ENCODE measurements at regions not wholly inside any gene's neighbourhood (a gene's known extent, or its start where the extent isn't known, plus 50 kb on each side); places are given as distances from the start of the nearest gene placed in this dataset.

DNA sequence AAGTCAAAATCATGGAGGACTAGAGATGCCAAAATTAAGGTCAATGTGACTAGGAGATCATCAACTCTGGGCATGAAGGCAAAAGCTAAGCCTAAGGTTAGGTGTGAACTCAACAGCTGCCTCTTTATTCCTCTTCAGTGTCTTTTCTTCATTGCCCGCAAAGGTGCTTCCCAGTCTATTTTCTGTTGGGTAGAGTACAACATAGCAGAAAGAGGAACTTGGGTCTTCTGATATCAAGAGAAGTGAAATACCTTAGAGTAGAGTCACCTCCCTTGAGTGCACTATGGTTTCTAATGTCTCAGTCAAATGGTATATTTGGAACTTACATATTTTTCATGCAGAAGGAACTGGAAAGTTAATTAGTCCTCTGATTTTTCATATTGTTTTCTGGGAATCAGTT is 122.5 kb upstream of the GRIN3A start:
- Histone ChIP-seq H3K4me3 (ENCODE audit: control insufficient read depth in 1 of 7, extremely low read depth in 1 of 7, insufficient read depth in 4 of 7, low read depth in 2 of 7, low read length in 6 of 7) (no peak overlapping the region), H3K36me3 (ENCODE audit: control insufficient read depth in 4 of 4, insufficient read depth in 4 of 4, low read length in 3 of 4) (no peaks in the 10 kb centered on the region), H3K27me3 (replicated peaks in 2 of 5; ENCODE audit: control insufficient read depth in 4 of 5, insufficient read depth in 5 of 5, low read length in 4 of 5) (no peaks in the 10 kb centered on the region), H3K4me1 (ENCODE audit: control extremely low read depth in 1 of 4, control insufficient read depth in 4 of 4, insufficient read depth in 4 of 4, low read length in 3 of 4) (peaks cover 0 to 2% (median 0%) of the 10 kb centered on the region in 4 experiments), H3K27ac (ENCODE audit: insufficient read depth in 1 of 2, low read depth in 1 of 2, low read length in 2 of 2, poor library complexity in 1 of 2, severe bottlenecking in 2 of 2) (no peak overlapping the region), H3K9me3 (ENCODE audit: control extremely low read depth in 1 of 5, control insufficient read depth in 4 of 5, insufficient read depth in 2 of 5, low read depth in 1 of 5, low read length in 4 of 5) (no peaks in the 10 kb centered on the region)
- no peak for DNase-seq
- WGBS (ENCODE audit: insufficient coverage) = no CpG with 5 or more reads among the region's 1 CpG
- ChIA-PET POLR2A (no interaction called here), CTCF (no interaction called here)

- no peaks in the 10 kb centered on the region for H3K36me3 ChIP-seq (ENCODE audit: control insufficient read depth in 4 of 4, insufficient read depth in 4 of 4, low read length in 3 of 4)
- H3K4me1 ChIP-seq (ENCODE audit: control extremely low read depth in 1 of 4, control insufficient read depth in 4 of 4, insufficient read depth in 4 of 4, low read length in 3 of 4) = peaks cover 0 to 2% (median 0%) of the 10 kb centered on the region in 4 experiments
- WGBS (ENCODE audit: insufficient coverage) = no CpG with 5 or more reads among the region's 3 CpGs
- DNase-seq = no peak
- H3K27ac ChIP-seq (ENCODE audit: insufficient read depth in 1 of 2, low read depth in 1 of 2, low read length in 2 of 2, poor library complexity in 1 of 2, severe bottlenecking in 2 of 2) = no peak overlapping the region
- CTCF ChIA-PET = interaction anchor here (1.2 kb wide), 1 partner anchor 9 kb away, joined by 3 read pairs; no protein-coding TSS in a partner anchor
- no peaks in the 10 kb centered on the region for H3K9me3 ChIP-seq (ENCODE audit: control extremely low read depth in 1 of 5, control insufficient read depth in 4 of 5, insufficient read depth in 2 of 5, low read depth in 1 of 5, low read length in 4 of 5)
- H3K27me3 ChIP-seq (replicated peaks in 2 of 5; ENCODE audit: control insufficient read depth in 4 of 5, insufficient read depth in 5 of 5, low read length in 4 of 5) = no peaks in the 10 kb centered on the region
- POLR2A ChIA-PET = interaction anchor here (0.5 kb wide), 1 partner anchor 13 kb away, joined by 4 read pairs; no protein-coding TSS in a partner anchor
- no peak overlapping the region for H3K4me3 ChIP-seq (ENCODE audit: control insufficient read depth in 1 of 7, extremely low read depth in 1 of 7, insufficient read depth in 4 of 7, low read depth in 2 of 7, low read length in 6 of 7)
Observed at GRCh38 chr9:101859620-101860019, 121.2 kb upstream of the GRIN3A start.

GRCh38 chr9:101858026-101858425 is 119.6 kb upstream of the GRIN3A start:
- Histone ChIP-seq H3K27ac (ENCODE audit: insufficient read depth in 1 of 2, low read depth in 1 of 2, low read length in 2 of 2, poor library complexity in 1 of 2, severe bottlenecking in 2 of 2) (no peak overlapping the region), H3K36me3 (ENCODE audit: control insufficient read depth in 4 of 4, insufficient read depth in 4 of 4, low read length in 3 of 4) (no peaks in the 10 kb centered on the region), H3K9me3 (ENCODE audit: control extremely low read depth in 1 of 5, control insufficient read depth in 4 of 5, insufficient read depth in 2 of 5, low read depth in 1 of 5, low read length in 4 of 5) (no peaks in the 10 kb centered on the region), H3K4me1 (ENCODE audit: control extremely low read depth in 1 of 4, control insufficient read depth in 4 of 4, insufficient read depth in 4 of 4, low read length in 3 of 4) (no peaks in the 10 kb centered on the region), H3K27me3 (replicated peaks in 2 of 5; ENCODE audit: control insufficient read depth in 4 of 5, insufficient read depth in 5 of 5, low read length in 4 of 5) (no peaks in the 10 kb centered on the region), H3K4me3 (ENCODE audit: control insufficient read depth in 1 of 7, extremely low read depth in 1 of 7, insufficient read depth in 4 of 7, low read depth in 2 of 7, low read length in 6 of 7) (no peak overlapping the region)
- POLR2A ChIA-PET = no interaction called here
- DNase-seq = no peak
- CTCF ChIA-PET = no interaction called here
- 98% methylated on average over 5 of the region's 5 CpGs for WGBS (ENCODE audit: insufficient coverage)

DNA sequence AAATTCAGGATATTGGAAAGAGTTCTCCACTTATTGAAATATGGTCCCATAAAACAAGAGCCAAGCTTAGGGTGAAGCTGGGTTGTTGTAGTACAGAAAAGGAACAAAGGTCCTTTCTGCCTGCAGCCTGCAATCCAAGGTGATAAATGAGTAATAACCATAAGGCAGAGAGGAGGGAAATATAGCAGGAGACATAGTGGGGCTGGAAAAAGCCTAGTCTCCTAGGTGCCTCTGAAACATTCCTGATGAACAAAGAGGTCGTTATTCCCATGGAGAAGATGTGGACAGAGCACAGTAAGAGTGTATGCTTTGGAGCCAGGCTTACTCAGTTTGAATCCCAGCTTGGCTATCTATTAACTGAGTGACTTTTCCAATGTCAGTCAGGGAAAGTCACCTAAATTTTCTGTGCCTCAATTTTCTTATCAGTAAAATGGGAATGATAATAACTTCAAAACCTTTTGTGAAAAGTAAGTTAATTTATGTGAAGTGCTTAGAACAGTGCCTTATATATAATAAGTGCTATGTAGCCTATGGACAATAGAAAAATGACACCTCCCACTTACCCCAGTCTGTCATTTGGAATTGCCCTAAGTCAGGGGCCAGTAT is 110.8 kb upstream of the GRIN3A start:
- ChIA-PET CTCF (no interaction called here), POLR2A (no interaction called here)
- H3K27ac ChIP-seq (ENCODE audit: insufficient read depth in 1 of 2, low read depth in 1 of 2, low read length in 2 of 2, poor library complexity in 1 of 2, severe bottlenecking in 2 of 2) = no peak overlapping the region
- no peak for DNase-seq
- no peaks in the 10 kb centered on the region for H3K9me3 ChIP-seq (ENCODE audit: control extremely low read depth in 1 of 5, control insufficient read depth in 4 of 5, insufficient read depth in 2 of 5, low read depth in 1 of 5, low read length in 4 of 5)
- no peaks in the 10 kb centered on the region for H3K4me1 ChIP-seq (ENCODE audit: control extremely low read depth in 1 of 4, control insufficient read depth in 4 of 4, insufficient read depth in 4 of 4, low read length in 3 of 4)
- no peak overlapping the region for H3K4me3 ChIP-seq (ENCODE audit: control insufficient read depth in 1 of 7, extremely low read depth in 1 of 7, insufficient read depth in 4 of 7, low read depth in 2 of 7, low read length in 6 of 7)
- H3K27me3 ChIP-seq (replicated peaks in 2 of 5; ENCODE audit: control insufficient read depth in 4 of 5, insufficient read depth in 5 of 5, low read length in 4 of 5) = no peaks in the 10 kb centered on the region
- no peaks in the 10 kb centered on the region for H3K36me3 ChIP-seq (ENCODE audit: control insufficient read depth in 4 of 4, insufficient read depth in 4 of 4, low read length in 3 of 4)
- WGBS (ENCODE audit: insufficient coverage) = 91% methylated on average over 1 of the region's 1 CpG

GRCh38 chr9:101848485-101848919 is 110.1 kb upstream of the GRIN3A start:
- Histone ChIP-seq H3K27me3 (replicated peaks in 2 of 5; ENCODE audit: control insufficient read depth in 4 of 5, insufficient read depth in 5 of 5, low read length in 4 of 5) (no peaks in the 10 kb centered on the region), H3K27ac (ENCODE audit: insufficient read depth in 1 of 2, low read depth in 1 of 2, low read length in 2 of 2, poor library complexity in 1 of 2, severe bottlenecking in 2 of 2) (no peak overlapping the region), H3K4me1 (ENCODE audit: control extremely low read depth in 1 of 4, control insufficient read depth in 4 of 4, insufficient read depth in 4 of 4, low read length in 3 of 4) (no peaks in the 10 kb centered on the region), H3K36me3 (ENCODE audit: control insufficient read depth in 4 of 4, insufficient read depth in 4 of 4, low read length in 3 of 4) (no peaks in the 10 kb centered on the region), H3K9me3 (ENCODE audit: control extremely low read depth in 1 of 5, control insufficient read depth in 4 of 5, insufficient read depth in 2 of 5, low read depth in 1 of 5, low read length in 4 of 5) (no peaks in the 10 kb centered on the region), H3K4me3 (ENCODE audit: control insufficient read depth in 1 of 7, extremely low read depth in 1 of 7, insufficient read depth in 4 of 7, low read depth in 2 of 7, low read length in 6 of 7) (no peak overlapping the region)
- DNase-seq = no peak
- ChIA-PET POLR2A (no interaction called here), CTCF (no interaction called here)
- 100% methylated on average over 4 of the region's 6 CpGs for WGBS (ENCODE audit: insufficient coverage)

DNA sequence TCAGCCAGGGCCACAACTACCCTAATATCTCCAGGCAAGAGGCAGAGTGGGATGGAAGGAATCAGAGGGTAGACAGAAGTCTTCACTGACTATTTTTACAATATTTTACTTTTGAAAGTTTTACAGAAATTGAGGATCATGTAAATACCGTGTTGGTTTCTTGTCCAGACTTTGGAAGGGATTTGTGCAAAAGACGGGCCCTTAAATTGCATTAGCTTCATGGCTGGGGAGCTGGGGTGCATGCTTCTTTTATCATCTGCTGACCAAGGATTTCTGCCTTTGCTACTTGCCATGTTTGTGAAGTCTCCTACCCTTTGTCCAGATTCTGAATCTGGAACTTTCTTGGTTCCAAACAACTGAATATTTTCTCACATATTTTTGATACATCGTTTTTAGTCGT is 107.7 kb upstream of the GRIN3A start:
- ChIA-PET CTCF (no interaction called here), POLR2A (no interaction called here)
- no peaks in the 10 kb centered on the region for H3K27me3 ChIP-seq (replicated peaks in 2 of 5; ENCODE audit: control insufficient read depth in 4 of 5, insufficient read depth in 5 of 5, low read length in 4 of 5)
- H3K9me3 ChIP-seq (ENCODE audit: control extremely low read depth in 1 of 5, control insufficient read depth in 4 of 5, insufficient read depth in 2 of 5, low read depth in 1 of 5, low read length in 4 of 5) = no peaks in the 10 kb centered on the region
- no peak for DNase-seq
- H3K4me1 ChIP-seq (ENCODE audit: control extremely low read depth in 1 of 4, control insufficient read depth in 4 of 4, insufficient read depth in 4 of 4, low read length in 3 of 4) = peaks cover 0 to 4% (median 0%) of the 10 kb centered on the region in 4 experiments
- H3K27ac ChIP-seq (ENCODE audit: insufficient read depth in 1 of 2, low read depth in 1 of 2, low read length in 2 of 2, poor library complexity in 1 of 2, severe bottlenecking in 2 of 2) = no peak overlapping the region
- no peaks in the 10 kb centered on the region for H3K36me3 ChIP-seq (ENCODE audit: control insufficient read depth in 4 of 4, insufficient read depth in 4 of 4, low read length in 3 of 4)
- WGBS (ENCODE audit: insufficient coverage) = 94% methylated on average over 2 of the region's 4 CpGs
- no peak overlapping the region for H3K4me3 ChIP-seq (ENCODE audit: control insufficient read depth in 1 of 7, extremely low read depth in 1 of 7, insufficient read depth in 4 of 7, low read depth in 2 of 7, low read length in 6 of 7)

DNA sequence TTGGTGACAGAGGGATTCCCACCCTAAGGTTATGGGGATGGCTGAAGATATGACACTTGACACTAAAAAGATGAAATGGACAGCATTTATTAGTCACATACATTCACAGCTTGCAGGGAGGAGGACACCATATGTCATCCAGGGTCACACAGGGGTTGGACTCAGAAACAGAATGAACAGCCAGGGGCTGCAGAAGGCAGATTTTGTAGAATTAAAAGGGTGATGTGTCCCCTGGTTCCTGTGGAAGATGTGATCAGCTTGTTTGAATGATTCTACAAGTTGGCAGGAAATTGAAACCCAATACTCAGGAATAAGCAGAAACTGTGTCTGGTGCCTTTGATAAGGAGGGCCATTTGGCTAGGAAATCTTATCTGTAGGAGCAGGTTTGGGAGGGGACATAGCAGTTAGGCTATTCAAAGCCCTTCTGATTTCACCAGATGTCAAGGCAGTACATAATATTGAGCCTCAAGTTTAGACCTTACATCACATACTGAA is 102.3 kb upstream of the GRIN3A start:
- H3K36me3 ChIP-seq (ENCODE audit: control insufficient read depth in 4 of 4, insufficient read depth in 4 of 4, low read length in 3 of 4) = no peaks in the 10 kb centered on the region
- POLR2A ChIA-PET = no interaction called here
- H3K27me3 ChIP-seq (replicated peaks in 2 of 5; ENCODE audit: control insufficient read depth in 4 of 5, insufficient read depth in 5 of 5, low read length in 4 of 5) = no peaks in the 10 kb centered on the region
- H3K9me3 ChIP-seq (ENCODE audit: control extremely low read depth in 1 of 5, control insufficient read depth in 4 of 5, insufficient read depth in 2 of 5, low read depth in 1 of 5, low read length in 4 of 5) = no peaks in the 10 kb centered on the region
- peaks cover 0 to 5% (median 0%) of the 10 kb centered on the region in 4 experiments for H3K4me1 ChIP-seq (ENCODE audit: control extremely low read depth in 1 of 4, control insufficient read depth in 4 of 4, insufficient read depth in 4 of 4, low read length in 3 of 4)
- CTCF ChIA-PET = no interaction called here
- peak; percentile 78 to 91 (median 78) for DNase-seq
- H3K27ac ChIP-seq (ENCODE audit: insufficient read depth in 1 of 2, low read depth in 1 of 2, low read length in 2 of 2, poor library complexity in 1 of 2, severe bottlenecking in 2 of 2) = no peak overlapping the region
- H3K4me3 ChIP-seq (ENCODE audit: control insufficient read depth in 1 of 7, extremely low read depth in 1 of 7, insufficient read depth in 4 of 7, low read depth in 2 of 7, low read length in 6 of 7) = no peak overlapping the region

Data from common myeloid progenitor, CD34-positive (primary cell).